ENCODE measurements at regions not wholly inside any gene's neighbourhood (a gene's known extent, or its start where the extent isn't known, plus 50 kb on each side); places are given as distances from the start of the nearest gene placed in this dataset.

GRCh38 chr10:44618910-44619309 lies 234.0 kb upstream of the CXCL12 start:
- TF ChIP-seq TAF1 (IDR thresholded peaks at IDR 0.05; ENCODE audit: low read depth, low read length) (no peak), SPI1 (IDR thresholded peaks at IDR 0.05; ENCODE audit: low read depth, low read length) (no peak), POU2F2 (IDR thresholded peaks at IDR 0.05; ENCODE audit: low read depth, low read length) (no peak), PAX5 (IDR thresholded peaks at IDR 0.05; ENCODE audit: insufficient read depth, low read length, severe bottlenecking) (no peak), POLR2A (IDR thresholded peaks at IDR 0.05; ENCODE audit: low read depth, low read length) (no peak), POLR2AphosphoS5 (IDR thresholded peaks at IDR 0.05; ENCODE audit: low read depth, low read length) (no peak)
- no peak for DNase-seq (ENCODE audit: insufficient read length, low spot score)
- FAIRE-seq, result no peak

GRCh38 chr10:44619521-44619920 lies 234.6 kb upstream of the CXCL12 start:
- DNase-seq (ENCODE audit: insufficient read length, low spot score), result no peak
- FAIRE-seq, result no peak
- TF ChIP-seq TAF1 (IDR thresholded peaks at IDR 0.05; ENCODE audit: low read depth, low read length) (no peak), POU2F2 (IDR thresholded peaks at IDR 0.05; ENCODE audit: low read depth, low read length) (no peak), SPI1 (IDR thresholded peaks at IDR 0.05; ENCODE audit: low read depth, low read length) (no peak), PAX5 (IDR thresholded peaks at IDR 0.05; ENCODE audit: insufficient read depth, low read length, severe bottlenecking) (no peak), POLR2AphosphoS5 (IDR thresholded peaks at IDR 0.05; ENCODE audit: low read depth, low read length) (no peak), POLR2A (IDR thresholded peaks at IDR 0.05; ENCODE audit: low read depth, low read length) (no peak)

GRCh38 chr10:44619975-44620374 lies 235.1 kb upstream of the CXCL12 start:
- no peak for TF ChIP-seq TAF1 (IDR thresholded peaks at IDR 0.05; ENCODE audit: low read depth, low read length)
- no peak for TF ChIP-seq PAX5 (IDR thresholded peaks at IDR 0.05; ENCODE audit: insufficient read depth, low read length, severe bottlenecking)
- no peak for TF ChIP-seq POLR2A (IDR thresholded peaks at IDR 0.05; ENCODE audit: low read depth, low read length)
- TF ChIP-seq POU2F2 (IDR thresholded peaks at IDR 0.05; ENCODE audit: low read depth, low read length), result no peak
- TF ChIP-seq SPI1 (IDR thresholded peaks at IDR 0.05; ENCODE audit: low read depth, low read length), result no peak
- no peak for TF ChIP-seq POLR2AphosphoS5 (IDR thresholded peaks at IDR 0.05; ENCODE audit: low read depth, low read length)
- FAIRE-seq (no peak), DNase-seq (ENCODE audit: insufficient read length, low spot score) (no peak)

GRCh38 chr10:44627591-44628354 lies 242.9 kb upstream of the CXCL12 start:
- DNase-seq (ENCODE audit: insufficient read length, low spot score), result no peak
- no peak for FAIRE-seq
- no peak for TF ChIP-seq POLR2A (IDR thresholded peaks at IDR 0.05; ENCODE audit: low read depth, low read length)
- no peak for TF ChIP-seq SPI1 (IDR thresholded peaks at IDR 0.05; ENCODE audit: low read depth, low read length)
- no peak for TF ChIP-seq POLR2AphosphoS5 (IDR thresholded peaks at IDR 0.05; ENCODE audit: low read depth, low read length)
- TF ChIP-seq POU2F2 (IDR thresholded peaks at IDR 0.05; ENCODE audit: low read depth, low read length), result no peak
- TF ChIP-seq TAF1 (IDR thresholded peaks at IDR 0.05; ENCODE audit: low read depth, low read length), result no peak
- no peak for TF ChIP-seq PAX5 (IDR thresholded peaks at IDR 0.05; ENCODE audit: insufficient read depth, low read length, severe bottlenecking)

- FAIRE-seq, result no peak
- TF ChIP-seq TAF1 (IDR thresholded peaks at IDR 0.05; ENCODE audit: low read depth, low read length), result no peak
- TF ChIP-seq PAX5 (IDR thresholded peaks at IDR 0.05; ENCODE audit: insufficient read depth, low read length, severe bottlenecking), result no peak
- no peak for TF ChIP-seq POLR2AphosphoS5 (IDR thresholded peaks at IDR 0.05; ENCODE audit: low read depth, low read length)
- no peak for TF ChIP-seq SPI1 (IDR thresholded peaks at IDR 0.05; ENCODE audit: low read depth, low read length)
- no peak for DNase-seq (ENCODE audit: insufficient read length, low spot score)
Measured at GRCh38 chr10:44628921-44629320, 244.0 kb upstream of the CXCL12 start.

GRCh38 chr10:44635176-44635575 lies 250.3 kb upstream of the CXCL12 start:
- FAIRE-seq (no peak), DNase-seq (ENCODE audit: insufficient read length, low spot score) (no peak)
- TF ChIP-seq SPI1 (IDR thresholded peaks at IDR 0.05; ENCODE audit: low read depth, low read length) (no peak), PAX5 (IDR thresholded peaks at IDR 0.05; ENCODE audit: insufficient read depth, low read length, severe bottlenecking) (no peak), POU2F2 (IDR thresholded peaks at IDR 0.05; ENCODE audit: low read depth, low read length) (no peak), POLR2A (IDR thresholded peaks at IDR 0.05; ENCODE audit: low read depth, low read length) (no peak), TAF1 (IDR thresholded peaks at IDR 0.05; ENCODE audit: low read depth, low read length) (no peak), POLR2AphosphoS5 (IDR thresholded peaks at IDR 0.05; ENCODE audit: low read depth, low read length) (no peak)

GRCh38 chr10:44636625-44637024 lies 251.7 kb upstream of the CXCL12 start:
- no peak for TF ChIP-seq POLR2AphosphoS5 (IDR thresholded peaks at IDR 0.05; ENCODE audit: low read depth, low read length)
- no peak for TF ChIP-seq POLR2A (IDR thresholded peaks at IDR 0.05; ENCODE audit: low read depth, low read length)
- TF ChIP-seq POU2F2 (IDR thresholded peaks at IDR 0.05; ENCODE audit: low read depth, low read length), result no peak
- no peak for TF ChIP-seq TAF1 (IDR thresholded peaks at IDR 0.05; ENCODE audit: low read depth, low read length)
- no peak for TF ChIP-seq SPI1 (IDR thresholded peaks at IDR 0.05; ENCODE audit: low read depth, low read length)
- no peak for TF ChIP-seq PAX5 (IDR thresholded peaks at IDR 0.05; ENCODE audit: insufficient read depth, low read length, severe bottlenecking)
- no peak for DNase-seq (ENCODE audit: insufficient read length, low spot score)
- FAIRE-seq, result no peak

GRCh38 chr10:44640429-44640828 lies 255.5 kb upstream of the CXCL12 start:
- no peak for TF ChIP-seq PAX5 (IDR thresholded peaks at IDR 0.05; ENCODE audit: insufficient read depth, low read length, severe bottlenecking)
- TF ChIP-seq POLR2AphosphoS5 (IDR thresholded peaks at IDR 0.05; ENCODE audit: low read depth, low read length), result no peak
- TF ChIP-seq POLR2A (IDR thresholded peaks at IDR 0.05; ENCODE audit: low read depth, low read length), result no peak
- TF ChIP-seq TAF1 (IDR thresholded peaks at IDR 0.05; ENCODE audit: low read depth, low read length), result no peak
- no peak for TF ChIP-seq SPI1 (IDR thresholded peaks at IDR 0.05; ENCODE audit: low read depth, low read length)
- no peak for TF ChIP-seq POU2F2 (IDR thresholded peaks at IDR 0.05; ENCODE audit: low read depth, low read length)
- DNase-seq (ENCODE audit: insufficient read length, low spot score) (no peak), FAIRE-seq (no peak)

- TF ChIP-seq POLR2AphosphoS5 (IDR thresholded peaks at IDR 0.05; ENCODE audit: low read depth, low read length), result no peak
- no peak for DNase-seq (ENCODE audit: insufficient read length, low spot score)
- no peak for FAIRE-seq
Measured at GRCh38 chr10:44647473-44647872, 262.6 kb upstream of the CXCL12 start.

Measured in GM12891 (cell line).